CD4-positive, alpha-beta memory T cell (primary cell): ENCODE measurements at regions not wholly inside any gene's neighbourhood (a gene's known extent, or its start where the extent isn't known, plus 50 kb on each side); places are given as distances from the start of the nearest gene placed in this dataset.

Experiments used
- CTCF ChIA-PET: fragments of 350-600 bp; sonication (Branson Sonifier 250); formaldehyde crosslinking; loops from one replicate; lab custom pipeline; 2021; ENCODE audit warnings: inconsistent platforms; ENCODE audit not compliant: partially characterized antibody; lab: Charles Lee
- POLR2A ChIA-PET: fragments of 350-600 bp; sonication (Branson Sonifier 250); formaldehyde crosslinking; loops from one replicate; lab custom pipeline; 2021; ENCODE audit not compliant: partially characterized antibody; lab: Charles Lee
- DNase-seq, 5 donors: peaks; one replicate each; pipeline versions ENCODE4 v3.0.0 to v3.0.0-alpha.2; 2020 to 2022; ENCODE audit warnings: mixed read lengths in 1 of 5
- H3K27ac ChIP-seq: one replicate; pipeline ENCODE4 v1.7.0; 2013; ENCODE audit warnings: low read depth, low read length
- H3K27me3 ChIP-seq: 2 replicates; pipeline ENCODE4 v1.7.0; 2013; ENCODE audit warnings: mild to moderate bottlenecking, low read length, moderate library complexity; ENCODE audit not compliant: insufficient read depth
- H3K36me3 ChIP-seq: 2 replicates; pipeline ENCODE4 v1.7.0; 2013; ENCODE audit warnings: mild to moderate bottlenecking, low read length, moderate library complexity; ENCODE audit not compliant: insufficient read depth
- H3K4me1 ChIP-seq: 2 replicates; pipeline ENCODE4 v1.7.0; 2013; ENCODE audit warnings: mild to moderate bottlenecking, low read length, moderate library complexity; ENCODE audit not compliant: insufficient read depth
- H3K4me3 ChIP-seq, 2 donors: one replicate each; pipeline ENCODE4 v1.7.0; 2013; ENCODE audit warnings: low read length in 2 of 2, mild to moderate bottlenecking in 1 of 2
- H3K9me3 ChIP-seq, 2 donors: one replicate each; pipeline ENCODE4 v1.7.0; 2013; ENCODE audit warnings: low read length in 2 of 2, control low read depth in 1 of 2; ENCODE audit not compliant: control insufficient read depth in 1 of 2
- H3K27ac Mint-ChIP-seq, 7 donors: one replicate each; pipeline ENCODE4 v1.8.0; 2020 to 2021; ENCODE audit warnings: mixed read lengths in 7 of 7, mild to moderate bottlenecking in 6 of 7, inconsistent platforms in 3 of 7, moderate library complexity in 3 of 7
- H3K27me3 Mint-ChIP-seq, 2 donors: one replicate each; pipeline ENCODE4 v1.8.0; 2020 to 2021; ENCODE audit warnings: mixed read lengths in 2 of 2
- H3K36me3 Mint-ChIP-seq, 2 donors: one replicate each; pipeline ENCODE4 v1.8.0; 2020 to 2021; ENCODE audit warnings: mixed read lengths in 2 of 2, inconsistent platforms in 1 of 2, mild to moderate bottlenecking in 1 of 2
- H3K4me1 Mint-ChIP-seq, 4 donors: one replicate each; pipeline ENCODE4 v1.8.0; 2020 to 2021; ENCODE audit warnings: mixed read lengths in 4 of 4, mild to moderate bottlenecking in 1 of 4
- H3K4me3 Mint-ChIP-seq, 8 donors: one replicate each; pipeline ENCODE4 v1.8.0; 2020 to 2021; ENCODE audit warnings: mixed read lengths in 8 of 8, mild to moderate bottlenecking in 7 of 8, moderate library complexity in 6 of 8, inconsistent platforms in 3 of 8
- H3K9me3 Mint-ChIP-seq, 8 donors: one replicate each; pipeline ENCODE4 v1.8.0; 2020 to 2021; ENCODE audit warnings: mixed read lengths in 8 of 8, mild to moderate bottlenecking in 5 of 8, inconsistent platforms in 3 of 8, moderate library complexity in 1 of 8
- intact Hi-C: fragments of 100-400 bp; cut with micrococcal nuclease; formaldehyde crosslinking; loops from one replicate; pipeline ENCODE4 v1.15.1; 2023

GRCh38 chr10:50968386-50969091, 83.1 kb upstream of the A1CF start:
- Mint-ChIP-seq H3K36me3 (no peaks in the 10 kb centered on the region), H3K27me3 (peaks cover 0 to 4% of the 10 kb centered on the region in 2 donors), H3K4me3 (no peak overlapping the region), H3K4me1 (no peaks in the 10 kb centered on the region), H3K27ac (no peak overlapping the region), H3K9me3 (peaks cover 0 to 2% (median 0%) of the 10 kb centered on the region in 8 donors)
- Histone ChIP-seq H3K27me3 (no peaks in the 10 kb centered on the region), H3K27ac (no peak overlapping the region), H3K9me3 (no peaks in the 10 kb centered on the region), H3K36me3 (no peaks in the 10 kb centered on the region), H3K4me3 (no peak overlapping the region), H3K4me1 (no peaks in the 10 kb centered on the region)
- intact Hi-C loops, result no loop called here
- DNase-seq, result no peak
- CTCF ChIA-PET, result no interaction called here
- POLR2A ChIA-PET, result no interaction called here

- DNase-seq, result no peak
- no peaks in the 10 kb centered on the region for H3K36me3 ChIP-seq
- no peak overlapping the region for H3K4me3 Mint-ChIP-seq
- H3K4me3 ChIP-seq, result no peak overlapping the region
- ChIA-PET POLR2A (no interaction called here), CTCF (no interaction called here)
- H3K27ac Mint-ChIP-seq, result no peak overlapping the region
- H3K27me3 ChIP-seq, result no peaks in the 10 kb centered on the region
- no peaks in the 10 kb centered on the region for H3K36me3 Mint-ChIP-seq
- H3K27me3 Mint-ChIP-seq, result peaks cover 2 to 5% of the 10 kb centered on the region in 2 donors
- H3K9me3 Mint-ChIP-seq, result no peaks in the 10 kb centered on the region
- no peak overlapping the region for H3K27ac ChIP-seq
- intact Hi-C loops, result no loop called here
- H3K4me1 Mint-ChIP-seq, result no peaks in the 10 kb centered on the region
- no peaks in the 10 kb centered on the region for H3K9me3 ChIP-seq
- H3K4me1 ChIP-seq, result no peaks in the 10 kb centered on the region
Observed at GRCh38 chr10:50972591-50972990, 87.2 kb upstream of the A1CF start.

- no peaks in the 10 kb centered on the region for H3K36me3 ChIP-seq
- Mint-ChIP-seq H3K9me3 (no peaks in the 10 kb centered on the region), H3K4me3 (no peak overlapping the region), H3K36me3 (no peaks in the 10 kb centered on the region), H3K27ac (no peak overlapping the region), H3K4me1 (no peaks in the 10 kb centered on the region), H3K27me3 (peaks cover 2 to 4% of the 10 kb centered on the region in 2 donors)
- ChIA-PET POLR2A (no interaction called here), CTCF (no interaction called here)
- H3K4me3 ChIP-seq, result no peak overlapping the region
- intact Hi-C loops, result no loop called here
- H3K9me3 ChIP-seq, result no peaks in the 10 kb centered on the region
- no peaks in the 10 kb centered on the region for H3K27me3 ChIP-seq
- H3K4me1 ChIP-seq, result no peaks in the 10 kb centered on the region
- no peak for DNase-seq
- H3K27ac ChIP-seq, result no peak overlapping the region
Observed at GRCh38 chr10:50981385-50981784, 92.9 kb upstream of the PRKG1 start.

DNA sequence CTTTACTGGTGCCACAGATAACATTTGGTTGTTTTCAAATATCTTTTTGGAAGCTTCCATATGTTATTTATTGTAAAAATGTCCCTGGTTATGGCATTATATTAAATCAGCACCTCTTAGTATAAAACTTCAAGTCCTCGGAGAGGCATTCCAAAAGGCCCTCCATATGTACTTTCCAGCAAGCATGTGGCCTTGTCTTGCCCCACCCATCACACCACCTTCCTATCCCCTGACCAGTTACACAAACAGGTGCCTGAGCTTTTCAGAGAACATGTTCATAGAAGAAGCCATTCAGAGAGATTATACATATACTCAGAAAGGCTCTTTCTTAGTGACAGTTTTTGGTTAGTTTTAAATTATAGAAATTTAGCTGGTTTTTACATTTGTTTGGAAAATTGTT, 92.4 kb upstream of the PRKG1 start:
- intact Hi-C loops, result no loop called here

GRCh38 chr10:50982989-50983388, 91.3 kb upstream of the PRKG1 start:
- Histone ChIP-seq H3K9me3 (no peaks in the 10 kb centered on the region), H3K36me3 (no peaks in the 10 kb centered on the region), H3K4me3 (no peak overlapping the region), H3K27ac (no peak overlapping the region), H3K4me1 (no peaks in the 10 kb centered on the region), H3K27me3 (no peaks in the 10 kb centered on the region)
- no peak overlapping the region for H3K4me3 Mint-ChIP-seq
- H3K27ac Mint-ChIP-seq, result no peak overlapping the region
- peaks cover 2 to 9% of the 10 kb centered on the region in 2 donors for H3K27me3 Mint-ChIP-seq
- no peak for DNase-seq
- H3K36me3 Mint-ChIP-seq, result no peaks in the 10 kb centered on the region
- H3K9me3 Mint-ChIP-seq, result no peaks in the 10 kb centered on the region
- ChIA-PET CTCF (no interaction called here), POLR2A (no interaction called here)
- H3K4me1 Mint-ChIP-seq, result no peaks in the 10 kb centered on the region
- intact Hi-C loops, result no loop called here

More for the DNA sequence above, 92.4 kb upstream of the PRKG1 start:
- Mint-ChIP-seq H3K4me3 (no peak overlapping the region), H3K4me1 (no peaks in the 10 kb centered on the region), H3K27ac (no peak overlapping the region), H3K9me3 (no peaks in the 10 kb centered on the region), H3K36me3 (no peaks in the 10 kb centered on the region), H3K27me3 (peaks cover 2 to 4% of the 10 kb centered on the region in 2 donors)
- Histone ChIP-seq H3K4me1 (no peaks in the 10 kb centered on the region), H3K36me3 (no peaks in the 10 kb centered on the region), H3K27me3 (no peaks in the 10 kb centered on the region), H3K4me3 (no peak overlapping the region), H3K27ac (no peak overlapping the region), H3K9me3 (no peaks in the 10 kb centered on the region)
- POLR2A ChIA-PET, result no interaction called here
- DNase-seq, result no peak
- CTCF ChIA-PET, result no interaction called here

DNA sequence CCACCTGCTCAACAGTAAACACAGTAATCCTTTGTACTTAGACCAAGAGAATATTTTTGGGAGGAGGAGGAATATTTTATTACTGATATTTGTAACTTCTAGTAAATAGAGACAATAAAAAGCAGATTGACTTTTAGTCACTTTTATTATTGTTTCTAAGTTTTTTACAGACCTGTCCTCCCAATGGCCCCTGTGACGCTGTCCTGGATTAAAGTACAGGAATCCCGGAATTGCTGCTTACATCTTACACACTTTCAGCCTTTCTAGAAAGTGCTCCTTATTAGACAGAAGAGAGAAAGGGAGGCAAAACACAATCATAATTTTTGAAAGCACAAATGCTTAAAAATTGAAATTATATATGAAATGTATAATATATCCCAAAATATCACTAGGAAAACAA, 86.4 kb upstream of the PRKG1 start:
- intact Hi-C loops, result no loop called here
- H3K9me3 Mint-ChIP-seq, result no peaks in the 10 kb centered on the region
- DNase-seq, result no peak
- ChIA-PET CTCF (no interaction called here), POLR2A (no interaction called here)
- H3K4me1 Mint-ChIP-seq, result peaks cover 4 to 12% (median 7%) of the 10 kb centered on the region in 4 donors
- Histone ChIP-seq H3K4me3 (no peak overlapping the region), H3K27me3 (peaks cover 14% of the 10 kb centered on the region), H3K27ac (no peak overlapping the region), H3K4me1 (peaks cover 4% of the 10 kb centered on the region), H3K9me3 (no peaks in the 10 kb centered on the region), H3K36me3 (no peaks in the 10 kb centered on the region)
- no peak overlapping the region for H3K4me3 Mint-ChIP-seq
- H3K27ac Mint-ChIP-seq, result no peak overlapping the region
- H3K36me3 Mint-ChIP-seq, result no peaks in the 10 kb centered on the region
- H3K27me3 Mint-ChIP-seq, result peaks cover 17 to 20% of the 10 kb centered on the region in 2 donors

GRCh38 chr10:50988792-50989191, 85.5 kb upstream of the PRKG1 start:
- intact Hi-C loops, result no loop called here
- H3K9me3 ChIP-seq, result no peaks in the 10 kb centered on the region
- no peak overlapping the region for H3K27ac Mint-ChIP-seq
- H3K27ac ChIP-seq, result no peak overlapping the region
- peaks cover 4 to 13% (median 7%) of the 10 kb centered on the region in 4 donors for H3K4me1 Mint-ChIP-seq
- H3K4me3 ChIP-seq, result no peak overlapping the region
- no peak for DNase-seq
- H3K27me3 ChIP-seq, result peaks cover 14% of the 10 kb centered on the region
- no peak overlapping the region for H3K4me3 Mint-ChIP-seq
- H3K9me3 Mint-ChIP-seq, result no peaks in the 10 kb centered on the region
- no peaks in the 10 kb centered on the region for H3K36me3 Mint-ChIP-seq
- H3K4me1 ChIP-seq, result peaks cover 4% of the 10 kb centered on the region
- POLR2A ChIA-PET, result no interaction called here
- H3K27me3 Mint-ChIP-seq, result peaks cover 20 to 21% of the 10 kb centered on the region in 2 donors
- CTCF ChIA-PET, result no interaction called here
- no peaks in the 10 kb centered on the region for H3K36me3 ChIP-seq
